ENCODE measurements at regions not wholly inside any gene's neighbourhood (a gene's known extent, or its start where the extent isn't known, plus 50 kb on each side); places are given as distances from the start of the nearest gene placed in this dataset.
A peak's percentile ranks its signal among the peaks of the same experiment; 100 is the strongest.
"Not testable (repeated sequence)": the region's sequence is repeated elsewhere in the genome, so short reads cannot be mapped to it uniquely, and the experiment has no call there.

DNA sequence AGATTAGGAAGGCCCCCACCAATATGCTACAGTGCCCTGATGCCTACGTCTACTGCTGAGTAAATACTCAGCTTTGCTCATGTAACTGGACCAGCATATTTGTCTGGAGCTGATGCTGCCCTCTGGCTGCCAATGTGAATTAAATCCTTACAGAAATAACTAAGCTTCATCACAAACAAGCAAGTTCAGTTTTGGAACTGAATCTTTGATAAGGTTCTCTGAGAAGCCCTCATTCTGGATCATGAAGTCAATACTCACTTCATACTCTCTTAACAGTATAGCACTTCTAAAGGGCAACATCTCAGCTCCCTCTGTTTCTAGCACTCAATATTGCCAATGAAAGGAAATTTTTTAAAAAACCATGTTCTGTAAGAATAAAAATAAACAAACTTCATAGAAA lies 246.7 kb downstream of the ETV1 start:
- DNase-seq, result peak in 1 of 3 donors; percentile 3

DNA sequence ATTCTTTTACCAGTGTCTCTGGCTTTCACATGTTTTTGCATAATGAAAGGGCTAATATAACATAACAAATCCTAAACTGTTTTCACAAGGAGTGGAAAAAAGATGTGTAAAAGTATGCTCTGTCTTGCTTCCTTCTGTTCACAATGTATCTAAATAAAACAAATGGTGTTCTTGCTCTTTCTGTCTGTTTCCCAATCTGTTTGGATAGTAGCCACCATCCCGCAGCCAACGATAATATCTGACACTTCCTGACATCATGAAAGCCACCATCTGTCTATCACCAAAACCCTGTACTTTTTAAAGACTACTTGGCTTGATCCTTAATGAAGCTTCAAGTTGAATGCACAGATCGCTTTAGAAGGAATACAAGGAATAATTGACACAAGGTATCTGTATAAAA lies 246.2 kb downstream of the ETV1 start:
- no peak for DNase-seq

DNA sequence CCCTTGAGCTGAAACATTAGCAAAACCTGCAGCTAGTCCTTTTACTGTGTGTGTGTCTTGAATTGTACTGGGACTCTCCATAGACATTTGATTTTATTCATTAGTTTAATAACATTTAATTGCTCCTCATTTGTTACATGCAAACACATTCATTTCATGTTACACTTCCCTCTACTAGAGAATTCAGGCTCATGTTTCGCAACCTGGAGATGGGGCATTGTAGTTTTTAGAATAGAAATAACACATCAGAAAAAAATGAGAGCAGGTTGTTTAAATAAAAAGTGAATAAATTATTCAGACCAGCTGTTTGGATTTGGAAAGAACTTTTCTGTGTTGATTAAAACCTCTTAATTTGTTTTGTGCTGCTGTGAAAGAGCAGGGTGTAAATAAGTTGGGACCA lies 243.9 kb downstream of the ETV1 start:
- no peak for DNase-seq

DNA sequence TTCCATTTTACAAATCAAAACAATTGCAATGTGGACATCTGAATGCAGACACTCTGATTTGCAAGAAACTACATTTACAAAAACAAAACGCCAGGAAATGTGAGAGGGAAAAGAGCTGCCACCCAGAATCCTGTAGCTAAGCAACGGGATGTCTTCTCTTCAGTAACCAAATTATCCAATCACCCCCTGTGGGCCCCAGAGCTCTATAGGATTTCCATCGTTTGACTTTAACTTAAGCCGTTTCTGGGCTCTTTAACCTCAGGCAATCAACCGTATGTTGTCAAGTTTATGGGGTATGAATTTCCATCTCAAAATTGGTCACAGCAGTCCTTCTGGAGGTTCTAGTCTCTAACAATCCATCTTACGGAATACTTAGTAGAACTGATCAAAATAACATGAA lies 240.5 kb downstream of the ETV1 start:
- no peak for DNase-seq

DNA sequence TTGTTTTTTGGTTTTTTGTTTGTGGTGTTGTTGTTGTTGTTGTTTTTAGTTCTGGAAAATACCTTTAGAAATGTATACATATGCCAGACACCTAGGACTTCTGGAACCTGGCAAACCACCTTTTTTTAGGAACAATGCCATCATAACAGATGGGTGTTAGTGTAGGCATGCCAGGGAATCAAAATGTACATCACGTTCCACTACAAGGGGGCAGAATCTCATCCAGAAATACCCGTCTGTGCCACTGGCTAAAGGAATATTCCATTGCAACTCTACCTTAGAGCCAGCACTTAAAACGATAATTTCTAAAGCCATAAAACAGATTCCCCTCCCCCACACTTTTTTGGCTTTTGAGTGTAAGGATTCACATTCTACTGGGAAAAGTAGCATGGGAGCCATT lies 239.8 kb downstream of the ETV1 start:
- no peak for DNase-seq

DNA sequence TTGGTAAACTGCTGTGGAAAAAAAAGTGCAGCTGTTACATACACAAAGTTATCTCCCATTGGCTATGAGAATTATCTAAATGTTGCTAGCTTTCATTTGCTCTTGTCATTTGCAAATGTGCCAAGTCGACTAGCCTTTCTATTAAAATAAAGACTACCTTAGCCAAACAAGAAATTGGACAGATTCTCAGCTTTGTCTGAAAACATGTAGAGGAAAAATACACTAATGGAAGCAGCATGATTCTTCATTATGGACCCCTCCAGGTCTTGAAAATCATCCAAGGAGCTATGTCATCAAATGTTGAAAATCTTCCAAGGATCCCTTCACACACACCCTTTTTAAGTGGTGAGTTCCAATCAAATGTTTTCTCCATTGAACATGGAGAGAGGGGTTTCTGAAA lies 237.7 kb downstream of the ETV1 start:
- no peak for DNase-seq

DNA sequence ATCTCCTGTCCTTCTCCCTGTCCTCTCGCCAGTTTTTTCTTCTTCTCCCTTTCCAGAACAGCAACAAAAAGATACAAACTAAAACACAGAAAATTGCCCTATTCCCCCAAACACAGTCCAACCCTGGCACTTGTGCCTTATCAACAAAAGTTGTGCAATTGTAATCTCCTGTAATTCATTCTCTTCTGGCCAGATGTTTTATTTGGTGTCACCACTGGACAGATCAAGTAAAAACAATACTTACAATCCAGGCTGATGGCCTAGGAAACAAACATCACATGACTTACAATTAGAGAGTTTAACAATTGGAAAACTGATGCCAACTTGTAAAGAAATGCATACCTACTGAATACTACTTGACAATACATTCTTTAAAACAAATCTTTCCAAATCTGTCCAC lies 231.6 kb downstream of the ETV1 start:
- DNase-seq, result no peak

DNA sequence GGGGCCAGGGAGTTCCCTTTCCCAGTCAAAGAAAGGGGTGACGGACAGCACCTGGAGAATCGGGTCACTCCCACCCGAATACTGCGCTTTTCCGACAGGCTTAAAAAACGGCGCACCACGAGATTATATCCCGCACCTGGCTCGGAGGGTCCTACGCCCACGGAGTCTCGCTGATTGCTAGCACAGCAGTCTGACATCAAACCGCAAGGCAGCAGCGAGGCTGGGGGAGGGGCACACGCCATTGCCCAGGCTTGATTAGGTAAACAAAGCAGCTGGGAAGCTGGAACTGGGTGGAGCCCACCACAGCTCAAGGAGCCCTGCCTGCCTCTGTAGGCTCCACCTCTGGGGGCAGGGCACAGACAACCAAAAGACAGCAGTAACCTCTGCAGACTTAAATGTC lies 223.6 kb downstream of the ETV1 start:
- DNase-seq, result not testable (repeated sequence)

DNA sequence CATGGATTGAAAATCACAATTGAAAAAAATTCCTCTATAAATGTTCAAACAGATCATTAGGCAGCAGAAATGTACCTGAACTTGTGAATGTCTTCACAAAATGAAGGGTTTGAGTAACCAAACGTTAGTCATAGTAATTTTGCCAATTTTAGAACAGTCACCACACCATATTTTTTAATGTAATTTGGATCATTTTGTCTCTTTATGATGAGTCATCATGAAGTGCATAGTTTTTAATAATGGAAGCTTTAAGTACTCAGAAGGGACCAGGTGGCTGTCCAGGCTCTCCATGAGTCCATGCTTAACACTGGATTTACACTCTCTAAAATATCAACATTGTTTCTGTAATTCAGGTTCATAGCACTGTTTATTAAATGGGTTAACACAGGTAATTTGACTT lies 219.2 kb downstream of the ETV1 start:
- DNase-seq, result no peak

DNA sequence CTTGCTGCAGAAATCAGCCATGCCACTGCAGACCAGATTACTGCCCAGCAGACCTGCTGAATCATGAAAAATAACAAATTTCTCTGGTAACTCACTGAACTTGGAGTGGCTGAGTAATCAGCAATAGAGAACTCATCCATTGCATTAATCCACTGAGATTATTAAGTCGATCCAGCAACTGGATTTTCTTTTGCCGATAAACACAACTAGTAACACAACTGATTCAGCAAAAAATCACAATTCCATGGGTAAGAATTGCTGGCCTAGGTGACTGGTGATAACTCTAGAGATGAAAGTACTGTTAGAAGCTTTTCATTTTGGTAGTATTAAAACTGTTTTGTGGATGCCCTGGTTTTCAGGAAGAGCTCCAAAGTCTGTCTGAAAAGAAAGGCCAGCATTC lies 214.5 kb downstream of the ETV1 start:
- no peak for DNase-seq

DNA sequence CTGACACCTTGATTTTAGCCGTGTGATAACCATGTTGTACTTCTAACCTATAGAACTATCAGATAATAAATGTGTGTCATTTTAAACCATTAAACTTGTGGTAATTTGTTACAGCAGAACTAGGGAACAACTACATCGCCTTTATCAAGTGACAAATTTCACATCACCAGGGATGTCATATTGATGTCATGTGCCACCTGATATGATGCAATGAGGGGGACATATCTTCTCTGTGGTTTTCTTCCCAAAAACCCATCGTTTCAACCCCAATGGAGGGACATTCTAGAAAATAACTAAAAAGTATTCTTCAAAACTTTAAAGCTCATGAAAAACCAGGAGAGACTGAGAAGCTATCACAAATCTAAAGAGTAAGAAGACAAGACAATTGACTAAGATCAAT lies 212.2 kb downstream of the ETV1 start:
- no peak for DNase-seq

DNA sequence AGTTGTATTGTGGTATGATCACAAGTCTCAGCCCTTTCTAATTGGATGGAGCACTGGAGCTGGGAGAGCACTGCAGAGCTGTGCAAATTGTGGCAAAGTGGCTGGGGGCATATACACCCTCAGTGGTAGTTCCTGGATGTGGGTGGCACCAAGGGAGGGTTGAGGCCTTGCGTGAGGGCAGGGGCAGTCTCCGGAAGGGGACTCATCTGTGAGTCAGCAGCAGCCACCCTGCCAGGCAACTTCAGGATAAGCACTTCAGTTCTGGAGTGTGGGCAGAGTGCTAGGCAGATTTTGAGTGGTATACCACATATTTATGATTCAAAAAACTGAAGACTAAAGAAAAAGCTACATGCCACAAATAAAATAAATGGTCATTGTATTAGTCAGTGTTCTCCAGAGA lies 210.5 kb downstream of the ETV1 start:
- no peak for DNase-seq

DNA sequence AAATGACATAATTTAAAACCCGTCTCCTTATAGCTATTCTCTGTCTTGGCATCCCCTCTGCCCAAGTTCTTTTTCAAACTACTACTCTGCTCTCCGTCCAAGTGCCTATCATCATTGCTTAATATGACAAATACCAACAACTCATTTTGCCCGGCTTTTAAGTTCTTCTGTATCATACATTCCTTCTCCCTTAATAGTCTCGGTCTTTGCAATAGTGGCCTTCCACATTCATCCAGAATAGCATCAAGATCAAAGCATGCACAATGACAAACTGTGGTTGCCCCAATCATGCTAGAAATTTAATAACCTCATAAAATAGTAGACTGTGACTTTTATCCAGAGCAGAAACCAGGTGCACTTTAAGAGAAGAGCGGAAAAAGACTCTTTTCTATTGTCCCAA lies 198.9 kb downstream of the ETV1 start:
- no peak for DNase-seq

DNA sequence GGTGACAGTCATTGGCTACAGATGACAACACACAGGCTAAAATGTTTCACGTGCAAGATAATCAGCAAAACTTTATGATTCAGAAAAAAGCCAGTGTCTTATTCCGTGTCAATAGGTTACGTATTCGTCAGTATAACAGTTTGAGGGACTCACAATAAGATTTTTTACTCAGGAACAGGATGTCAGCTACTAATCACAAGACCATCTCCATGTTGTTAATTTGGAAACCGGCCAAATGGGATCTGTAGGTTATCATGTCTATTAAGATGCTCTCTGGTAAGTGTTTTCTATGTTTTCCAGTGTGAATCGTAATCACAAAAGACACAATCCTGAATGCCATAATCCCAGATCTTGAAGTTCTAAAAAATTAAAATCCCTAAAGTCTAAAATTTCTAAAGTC lies 197.3 kb downstream of the ETV1 start:
- DNase-seq, result no peak

DNA sequence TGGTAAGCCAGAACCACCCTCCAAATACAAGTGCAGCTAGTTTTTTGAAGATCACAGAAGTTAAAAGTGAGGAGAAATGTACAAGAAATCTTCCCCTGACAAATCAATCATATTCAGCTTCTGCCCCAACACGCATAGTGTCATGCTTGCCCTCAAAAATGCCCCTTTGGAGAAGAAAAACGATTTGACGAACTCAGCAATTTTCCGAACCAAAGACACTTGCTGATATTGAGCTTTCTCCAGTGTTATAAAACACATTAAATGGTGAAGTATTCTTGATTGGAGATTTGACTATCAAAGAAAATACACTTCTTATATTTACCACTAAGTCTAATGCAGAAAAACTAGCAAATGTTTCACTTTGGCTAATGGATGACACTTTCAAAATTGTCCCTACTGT lies 195.5 kb downstream of the ETV1 start:
- no peak for DNase-seq

DNA sequence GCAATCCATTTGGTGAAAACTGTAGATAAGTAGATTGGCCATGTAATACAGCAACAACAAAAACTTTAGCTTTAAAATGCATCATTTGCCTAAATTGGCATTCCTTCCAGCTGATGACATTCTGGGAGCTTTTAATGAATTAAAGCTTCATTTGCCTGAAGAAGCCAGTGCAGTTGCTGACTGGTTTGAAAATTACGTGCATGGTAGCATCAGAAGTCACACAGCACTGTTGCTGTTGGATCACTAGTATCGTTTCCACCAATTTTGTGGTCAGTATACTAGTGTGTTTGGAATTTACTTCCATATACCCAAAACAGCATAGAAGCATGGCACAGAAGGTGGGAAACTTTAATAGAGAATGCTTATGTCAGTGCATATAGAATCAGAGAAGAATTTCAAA lies 194.9 kb downstream of the ETV1 start:
- no peak for DNase-seq

DNA sequence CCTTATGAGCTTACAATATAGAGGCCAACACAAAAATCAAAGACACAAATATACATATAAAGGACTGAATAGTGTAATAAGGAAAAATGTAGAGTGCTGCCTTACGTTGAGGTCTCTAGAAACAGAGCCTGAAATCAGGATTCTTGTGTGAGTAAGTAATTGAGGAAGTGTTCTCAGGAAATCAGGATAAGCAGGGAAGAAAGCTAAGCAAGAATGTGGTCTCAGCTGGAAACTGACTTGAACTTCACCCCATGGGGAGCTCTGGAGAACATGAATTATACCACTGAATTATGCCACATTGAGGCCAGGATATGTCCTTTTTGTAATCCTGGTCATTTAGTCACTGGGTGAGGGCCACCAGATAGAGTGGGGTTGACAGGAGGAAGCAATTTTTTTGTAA lies 191.9 kb downstream of the ETV1 start:
- DNase-seq, result no peak

DNA sequence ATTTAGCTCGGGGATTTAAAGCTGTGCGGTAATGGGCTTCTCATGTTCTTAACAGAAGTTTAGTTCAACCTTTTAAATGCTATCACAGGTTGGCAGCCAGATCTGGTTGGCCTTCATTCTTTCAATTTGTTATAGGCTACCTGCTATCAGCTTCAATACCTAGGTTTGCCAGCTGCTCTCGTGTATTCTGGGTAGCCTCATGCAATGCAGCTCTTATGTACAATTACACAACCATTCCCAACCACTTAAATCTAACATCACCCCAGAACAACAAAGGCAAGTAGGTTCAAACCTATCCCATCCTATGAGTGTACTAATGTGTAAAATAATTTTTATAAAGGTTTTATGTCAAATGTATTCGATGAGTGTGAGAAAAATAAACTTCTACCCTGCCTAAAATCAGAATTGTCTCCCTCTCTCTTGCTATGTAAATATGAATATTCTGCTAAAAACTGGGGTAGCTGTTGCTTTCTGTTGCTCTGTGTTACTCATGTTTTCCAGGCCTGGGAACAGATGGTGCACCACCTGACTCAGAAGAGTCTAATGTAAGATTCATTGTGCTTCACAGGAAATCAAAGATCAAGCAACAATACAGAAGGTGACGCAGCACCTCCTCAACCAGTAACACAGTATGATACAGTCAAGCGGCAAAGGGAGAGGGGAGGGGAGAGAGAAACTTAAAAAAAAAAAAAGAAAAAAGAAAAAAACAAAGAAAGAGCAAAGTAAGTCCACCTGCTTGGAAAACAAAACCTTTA lies 188.6 kb downstream of the ETV1 start:
- DNase-seq, result no peak

DNA sequence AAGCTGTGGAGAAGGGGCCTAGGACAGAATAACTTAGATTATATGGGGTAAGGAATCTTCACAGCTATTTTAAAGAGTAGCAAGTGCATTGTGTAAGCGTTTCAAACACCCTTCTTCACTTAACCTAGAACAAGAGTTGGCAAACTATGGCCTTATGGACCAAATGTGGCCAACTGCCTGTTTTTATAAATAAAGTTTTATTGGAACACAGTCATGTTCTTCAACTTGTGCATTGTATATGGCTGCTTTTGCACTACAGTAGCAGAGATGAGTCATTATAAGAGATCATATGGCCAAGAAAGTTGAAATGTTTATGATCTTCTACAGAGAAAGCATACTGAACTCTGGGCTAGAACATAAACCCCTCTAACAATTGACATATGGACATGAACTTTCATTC lies 187.8 kb downstream of the ETV1 start:
- DNase-seq, result no peak

DNA sequence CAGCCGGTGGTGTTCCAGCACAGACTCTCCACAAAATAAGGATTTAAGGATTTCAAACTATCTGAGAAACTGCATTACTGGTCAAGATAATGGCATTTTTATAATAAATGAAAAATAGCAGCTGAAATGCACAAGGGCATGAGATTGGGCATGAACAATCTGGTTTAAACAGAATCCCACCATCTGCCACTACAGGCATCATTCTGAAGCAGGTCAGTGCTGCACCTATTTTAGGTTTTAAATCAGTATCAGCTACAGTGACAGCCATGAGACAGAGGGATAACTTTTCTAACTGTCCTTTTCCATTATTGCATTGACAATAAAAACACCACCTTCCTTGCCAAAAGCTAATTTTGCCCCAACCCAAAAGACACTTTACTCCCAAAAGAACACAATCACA lies 186.8 kb downstream of the ETV1 start:
- no peak for DNase-seq

DNA sequence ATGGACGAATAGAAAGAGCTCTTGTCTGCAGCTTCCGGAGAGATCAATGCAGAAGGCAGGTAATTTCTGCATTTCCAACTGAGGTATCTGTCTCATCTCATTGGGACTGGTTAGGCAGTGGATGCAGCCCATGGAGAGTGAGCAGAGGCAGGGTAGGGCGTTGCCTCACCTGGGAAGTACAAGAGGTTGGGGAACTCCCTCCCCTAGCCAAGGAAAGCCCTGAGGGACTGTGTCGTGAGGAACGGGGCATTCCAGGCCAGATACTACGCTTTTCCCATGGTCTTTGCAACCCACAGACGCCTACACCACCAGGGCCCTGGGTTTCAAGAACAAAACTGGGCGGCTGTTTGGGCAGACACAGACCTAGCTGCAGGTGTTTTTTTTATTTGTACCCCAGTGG lies 186.3 kb downstream of the ETV1 start:
- no peak for DNase-seq

DNA sequence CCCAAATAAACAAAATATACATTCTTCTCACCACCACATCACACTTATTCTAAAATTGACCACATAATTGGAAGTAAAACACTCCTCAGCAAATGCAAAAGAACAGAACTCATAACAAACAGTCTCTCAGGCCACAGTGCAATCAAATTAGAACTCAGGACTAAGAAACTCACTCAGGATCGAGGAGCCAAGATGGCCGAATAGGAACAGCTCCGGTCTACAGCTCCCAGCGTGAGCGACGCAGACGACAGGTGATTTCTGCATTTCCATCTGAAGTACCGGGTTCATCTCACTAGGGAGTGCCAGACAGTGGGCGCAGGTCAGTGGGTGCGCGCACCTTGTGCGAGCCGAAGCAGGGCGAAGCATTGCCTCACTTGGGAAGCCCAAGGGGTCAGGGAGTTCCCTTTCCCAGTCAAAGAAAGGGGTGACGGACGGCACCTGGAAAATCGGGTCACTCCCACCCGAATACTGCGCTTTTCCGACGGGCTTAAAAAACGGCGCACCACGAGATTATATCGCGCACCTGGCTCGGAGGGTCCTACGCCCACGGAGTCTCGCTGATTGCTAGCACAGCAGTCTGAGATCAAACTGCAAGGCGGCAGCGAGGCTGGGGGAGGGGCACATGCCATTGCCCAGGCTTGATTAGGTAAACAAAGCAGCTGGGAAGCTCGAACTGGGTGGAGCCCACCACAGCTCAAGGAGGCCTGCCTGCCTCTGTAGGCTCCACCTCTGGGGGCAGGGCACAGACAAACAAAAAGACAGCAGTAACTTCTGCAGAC lies 183.2 kb downstream of the ETV1 start:
- not testable (repeated sequence) for DNase-seq

DNA sequence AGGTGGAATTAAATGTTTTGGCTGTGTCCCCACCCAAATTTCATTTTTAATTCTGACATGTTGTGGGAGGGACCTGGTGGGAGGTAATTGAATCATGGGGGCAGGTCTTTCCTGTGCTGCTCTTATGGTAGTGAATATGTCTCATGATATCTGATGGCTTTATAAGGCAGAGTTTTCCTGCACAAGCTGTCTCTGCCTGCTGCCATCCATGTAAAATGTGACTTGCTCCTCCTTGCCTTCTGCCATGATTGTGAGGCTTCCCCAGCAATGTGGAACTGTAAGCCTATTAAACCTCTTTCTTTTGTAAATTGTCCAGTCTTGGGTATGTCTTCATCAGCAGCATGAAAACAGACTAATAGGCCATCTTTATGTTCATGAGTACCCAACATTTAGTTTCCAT lies 172.2 kb downstream of the ETV1 start:
- DNase-seq, result not testable (repeated sequence)

DNA sequence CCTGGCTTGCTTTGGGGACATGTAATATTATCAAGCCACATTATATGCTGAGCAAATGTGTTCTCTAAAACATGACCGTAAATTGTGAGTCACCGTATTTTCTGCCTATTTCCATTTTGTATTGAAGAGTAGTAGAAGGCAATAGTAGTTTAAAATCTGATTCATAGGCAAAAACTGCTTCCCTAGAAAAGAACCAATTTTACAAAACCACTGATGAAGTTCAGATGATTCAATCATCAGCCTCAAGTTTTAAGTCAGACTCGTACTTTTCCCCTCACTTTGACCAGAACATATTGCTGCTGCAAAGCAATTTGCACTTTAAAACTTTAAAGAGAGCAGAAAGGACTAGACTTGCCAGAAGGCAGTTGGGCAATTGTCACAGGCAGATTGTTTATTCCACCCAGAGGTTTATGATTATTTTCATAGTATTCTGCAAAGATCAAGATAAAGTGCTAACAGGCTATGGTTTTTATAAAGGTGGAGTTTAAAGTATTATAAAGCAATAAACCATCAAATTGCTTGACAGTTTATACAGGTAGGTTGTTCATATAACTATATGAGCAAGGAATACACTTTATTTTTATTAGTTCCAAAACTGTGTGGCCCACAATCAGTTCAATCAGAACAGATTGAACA lies 168.2 kb downstream of the ETV1 start:
- DNase-seq, result no peak

Measured in suppressor macrophage treated with lipopolysaccharide for 1 hour (primary cell).